ENCODE measurements at regions not wholly inside any gene's neighbourhood (a gene's known extent, or its start where the extent isn't known, plus 50 kb on each side); places are given as distances from the start of the nearest gene placed in this dataset.

DNA sequence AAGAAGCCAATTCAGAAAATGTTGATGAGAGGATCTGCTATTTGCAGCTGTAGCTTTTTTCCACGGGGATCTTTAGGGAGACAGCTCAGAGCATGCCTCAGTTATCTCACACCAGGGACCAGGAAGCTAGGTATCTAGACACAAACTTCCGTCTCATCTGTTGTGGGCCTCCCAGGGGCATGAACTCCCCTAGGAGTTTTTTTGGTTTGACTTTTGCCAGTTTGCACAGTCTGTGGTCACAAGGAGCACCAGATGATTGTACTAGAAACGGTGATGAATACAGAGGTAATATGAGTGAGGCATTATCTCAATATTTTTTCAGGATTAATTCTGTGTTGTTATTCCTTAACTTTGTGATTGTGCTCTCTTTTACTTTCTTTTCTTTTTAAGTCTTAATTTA lies 533.2 kb upstream of the SEMA6A start:
- H3K36me3 Mint-ChIP-seq (ENCODE audit: insufficient read depth, unreplicated experiment) = no peaks in the 10 kb centered on the region
- TF ChIP-seq, protein P1, sequence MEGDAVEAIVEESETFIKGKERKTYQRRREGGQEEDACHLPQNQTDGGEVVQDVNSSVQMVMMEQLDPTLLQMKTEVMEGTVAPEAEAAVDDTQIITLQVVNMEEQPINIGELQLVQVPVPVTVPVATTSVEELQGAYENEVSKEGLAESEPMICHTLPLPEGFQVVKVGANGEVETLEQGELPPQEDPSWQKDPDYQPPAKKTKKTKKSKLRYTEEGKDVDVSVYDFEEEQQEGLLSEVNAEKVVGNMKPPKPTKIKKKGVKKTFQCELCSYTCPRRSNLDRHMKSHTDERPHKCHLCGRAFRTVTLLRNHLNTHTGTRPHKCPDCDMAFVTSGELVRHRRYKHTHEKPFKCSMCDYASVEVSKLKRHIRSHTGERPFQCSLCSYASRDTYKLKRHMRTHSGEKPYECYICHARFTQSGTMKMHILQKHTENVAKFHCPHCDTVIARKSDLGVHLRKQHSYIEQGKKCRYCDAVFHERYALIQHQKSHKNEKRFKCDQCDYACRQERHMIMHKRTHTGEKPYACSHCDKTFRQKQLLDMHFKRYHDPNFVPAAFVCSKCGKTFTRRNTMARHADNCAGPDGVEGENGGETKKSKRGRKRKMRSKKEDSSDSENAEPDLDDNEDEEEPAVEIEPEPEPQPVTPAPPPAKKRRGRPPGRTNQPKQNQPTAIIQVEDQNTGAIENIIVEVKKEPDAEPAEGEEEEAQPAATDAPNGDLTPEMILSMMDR (IDR thresholded peaks at IDR 0.05; ENCODE audit: unreplicated experiment) = no peak
- peaks cover 5% of the 10 kb centered on the region for H3K9me3 Mint-ChIP-seq (ENCODE audit: low read depth, unreplicated experiment)
- intact Hi-C loops (cut with micrococcal nuclease; ENCODE audit: unreplicated experiment) = no loop called here
- no peak for DNase-seq
- no peak overlapping the region for H3K4me3 Mint-ChIP-seq (ENCODE audit: low read depth, unreplicated experiment)
- CTCF ChIA-PET = no interaction called here
- no peaks in the 10 kb centered on the region for H3K4me1 Mint-ChIP-seq (ENCODE audit: low read depth, unreplicated experiment)
- no TSS peak for BruUV-seq (replicated peaks)
- no peaks in the 10 kb centered on the region for H3K27me3 Mint-ChIP-seq (ENCODE audit: unreplicated experiment)
- H3K27ac Mint-ChIP-seq (ENCODE audit: unreplicated experiment) = no peak overlapping the region

DNA sequence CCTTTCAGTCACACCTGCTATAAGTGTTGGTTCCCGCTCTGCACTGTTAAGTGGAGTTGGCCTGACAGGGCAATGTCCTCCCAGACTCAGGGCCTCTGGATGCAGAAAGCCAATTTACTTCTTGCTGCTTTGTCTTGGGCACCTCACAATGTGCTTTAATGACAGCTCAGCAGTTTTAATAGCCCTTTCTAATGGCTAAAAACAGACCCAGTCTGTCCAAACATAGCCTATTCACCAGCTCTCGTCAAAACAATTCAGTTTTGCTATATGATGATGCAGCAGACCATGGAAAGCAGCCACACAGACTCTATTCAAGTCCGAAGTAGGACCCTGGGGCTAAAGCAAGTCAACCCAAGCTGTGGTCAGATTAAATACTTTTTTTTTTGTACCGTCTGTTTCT lies 529.1 kb upstream of the SEMA6A start:
- Mint-ChIP-seq H3K9me3 (ENCODE audit: low read depth, unreplicated experiment) (peaks cover 11% of the 10 kb centered on the region), H3K4me1 (ENCODE audit: low read depth, unreplicated experiment) (no peaks in the 10 kb centered on the region), H3K4me3 (ENCODE audit: low read depth, unreplicated experiment) (no peak overlapping the region), H3K27me3 (ENCODE audit: unreplicated experiment) (no peaks in the 10 kb centered on the region), H3K27ac (ENCODE audit: unreplicated experiment) (no peak overlapping the region), H3K36me3 (ENCODE audit: insufficient read depth, unreplicated experiment) (no peaks in the 10 kb centered on the region)
- intact Hi-C loops (cut with micrococcal nuclease; ENCODE audit: unreplicated experiment) = no loop called here
- no peak for DNase-seq
- TF ChIP-seq, protein P1 (IDR thresholded peaks at IDR 0.05; ENCODE audit: unreplicated experiment) = no peak
- no TSS peak for BruUV-seq (replicated peaks)
- CTCF ChIA-PET = interaction anchor here (0.7 kb wide), 1 partner anchor 24 kb away, joined by 3 read pairs; no protein-coding TSS in a partner anchor

DNA sequence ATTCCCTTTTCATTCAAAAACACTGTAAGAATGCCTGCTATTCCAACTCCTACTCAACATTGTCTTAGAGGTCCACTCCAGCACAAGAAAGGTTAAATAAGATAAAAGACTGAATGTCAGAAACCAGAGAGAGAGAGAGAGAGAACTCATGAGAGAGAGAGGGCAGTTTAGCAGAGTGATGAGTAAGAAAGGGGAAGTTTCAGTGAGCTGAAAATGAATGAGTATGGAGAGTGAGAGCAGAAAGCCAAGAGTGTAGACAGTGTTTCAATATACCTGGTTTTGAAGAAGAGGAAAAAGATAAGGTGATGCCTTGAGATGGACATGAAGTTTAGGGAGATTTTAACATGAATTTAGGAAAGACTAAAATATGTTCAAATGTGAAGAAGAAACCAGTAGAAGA lies 528.0 kb upstream of the SEMA6A start:
- no peak overlapping the region for H3K27ac Mint-ChIP-seq (ENCODE audit: unreplicated experiment)
- H3K9me3 Mint-ChIP-seq (ENCODE audit: low read depth, unreplicated experiment) = peaks cover 11% of the 10 kb centered on the region
- intact Hi-C loops (cut with micrococcal nuclease; ENCODE audit: unreplicated experiment) = no loop called here
- H3K4me3 Mint-ChIP-seq (ENCODE audit: low read depth, unreplicated experiment) = no peak overlapping the region
- no peaks in the 10 kb centered on the region for H3K27me3 Mint-ChIP-seq (ENCODE audit: unreplicated experiment)
- no peaks in the 10 kb centered on the region for H3K36me3 Mint-ChIP-seq (ENCODE audit: insufficient read depth, unreplicated experiment)
- CTCF ChIA-PET = no interaction called here
- H3K4me1 Mint-ChIP-seq (ENCODE audit: low read depth, unreplicated experiment) = no peaks in the 10 kb centered on the region
- TF ChIP-seq, protein P1 (IDR thresholded peaks at IDR 0.05; ENCODE audit: unreplicated experiment) = no peak
- no peak for DNase-seq
- BruUV-seq (replicated peaks) = no TSS peak

DNA sequence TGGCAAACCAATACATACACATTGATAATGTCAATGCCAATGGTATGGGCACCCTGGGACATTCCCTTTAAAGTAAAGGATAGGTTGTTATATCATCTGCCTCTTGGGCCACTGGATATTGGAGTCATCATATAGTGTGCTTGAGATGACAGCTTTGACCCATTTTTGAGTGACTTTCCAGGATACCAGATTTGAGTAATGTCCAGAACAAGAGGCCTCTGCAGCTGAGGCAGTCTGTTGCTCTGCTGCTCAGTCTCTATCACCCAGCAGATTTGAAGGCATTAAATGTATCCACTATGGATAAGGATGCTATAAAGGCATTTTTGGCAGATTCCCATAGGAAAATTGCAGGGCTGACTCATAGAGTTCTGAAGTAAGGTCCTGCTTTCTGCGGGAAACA lies 525.6 kb upstream of the SEMA6A start:
- intact Hi-C loops (cut with micrococcal nuclease; ENCODE audit: unreplicated experiment) = no loop called here
- Mint-ChIP-seq H3K27ac (ENCODE audit: unreplicated experiment) (no peak overlapping the region), H3K36me3 (ENCODE audit: insufficient read depth, unreplicated experiment) (no peaks in the 10 kb centered on the region), H3K4me1 (ENCODE audit: low read depth, unreplicated experiment) (no peaks in the 10 kb centered on the region), H3K27me3 (ENCODE audit: unreplicated experiment) (no peaks in the 10 kb centered on the region), H3K9me3 (ENCODE audit: low read depth, unreplicated experiment) (peaks cover 12% of the 10 kb centered on the region), H3K4me3 (ENCODE audit: low read depth, unreplicated experiment) (no peak overlapping the region)
- TF ChIP-seq, protein P1 (IDR thresholded peaks at IDR 0.05; ENCODE audit: unreplicated experiment) = no peak
- BruUV-seq (replicated peaks) = no TSS peak
- no peak for DNase-seq
- CTCF ChIA-PET = no interaction called here

DNA sequence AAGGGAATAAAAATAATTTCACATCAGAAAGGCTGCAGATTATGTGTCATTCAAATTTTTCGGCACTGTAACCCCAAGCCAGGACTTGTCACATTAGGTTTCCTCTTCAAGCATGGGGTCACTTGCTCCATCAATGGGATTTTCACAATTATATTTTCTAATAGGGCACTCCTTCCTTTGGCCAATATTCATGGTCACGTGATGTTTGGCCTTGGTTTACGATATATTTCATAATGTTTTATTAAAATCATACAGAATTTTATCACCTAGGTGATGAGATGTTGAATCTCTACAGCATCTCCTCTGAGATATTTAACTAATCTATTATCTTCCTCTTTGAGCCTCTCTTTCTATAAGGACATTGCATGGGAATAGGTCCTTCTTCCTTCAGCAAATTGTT lies 523.5 kb upstream of the SEMA6A start:
- no peaks in the 10 kb centered on the region for H3K4me1 Mint-ChIP-seq (ENCODE audit: low read depth, unreplicated experiment)
- BruUV-seq (replicated peaks) = no TSS peak
- TF ChIP-seq, protein P1 (IDR thresholded peaks at IDR 0.05; ENCODE audit: unreplicated experiment) = no peak
- H3K4me3 Mint-ChIP-seq (ENCODE audit: low read depth, unreplicated experiment) = no peak overlapping the region
- H3K27me3 Mint-ChIP-seq (ENCODE audit: unreplicated experiment) = no peaks in the 10 kb centered on the region
- H3K27ac Mint-ChIP-seq (ENCODE audit: unreplicated experiment) = no peak overlapping the region
- no peaks in the 10 kb centered on the region for H3K36me3 Mint-ChIP-seq (ENCODE audit: insufficient read depth, unreplicated experiment)
- intact Hi-C loops (cut with micrococcal nuclease; ENCODE audit: unreplicated experiment) = no loop called here
- H3K9me3 Mint-ChIP-seq (ENCODE audit: low read depth, unreplicated experiment) = peaks cover 15% of the 10 kb centered on the region
- no peak for DNase-seq
- CTCF ChIA-PET = no interaction called here
